B cell (primary cell): ENCODE measurements at regions not wholly inside any gene's neighbourhood (a gene's known extent, or its start where the extent isn't known, plus 50 kb on each side); places are given as distances from the start of the nearest gene placed in this dataset.

Source experiments
- CTCF ChIP-seq: fragments of 200-600 bp; IDR thresholded peaks from one replicate; pipeline ENCODE4 v1.8.0; 2022; ENCODE audit warnings: antibody characterized with exemption, mild to moderate bottlenecking
- EZH2 ChIP-seq: IDR thresholded peaks from 2 replicates; pipeline ENCODE4 v1.6.1; 2012; ENCODE audit warnings: borderline replicate concordance, low read depth, mild to moderate bottlenecking, moderate library complexity, low read length; ENCODE audit not compliant: insufficient read depth, poor library complexity, severe bottlenecking

GRCh38 chr4:165715989-165716388, 157.0 kb upstream of the TLL1 start:
- TF ChIP-seq CTCF (no peak), EZH2 (no peak)
